Thyroid gland (tissue), 4 donors: ENCODE measurements at regions not wholly inside any gene's neighbourhood (a gene's known extent, or its start where the extent isn't known, plus 50 kb on each side); places are given as distances from the start of the nearest gene placed in this dataset.
"Not testable (repeated sequence)": the region's sequence is repeated elsewhere in the genome, so short reads cannot be mapped to it uniquely, and the experiment has no call there.

ENCODE experiments used
- DNase-seq, 2 donors: peaks; one replicate each; pipeline ENCODE4 v3.0.0-alpha.2; 2019
- H3K27ac ChIP-seq, 3 donors: fragments of 200-600 bp; sonication (generic); 1 replicate in 2 of 3; 2 replicates in 1 of 3; pipeline ENCODE4 v1.5.1; 2016 to 2019; ENCODE audit warnings: mild to moderate bottlenecking in 1 of 3, moderate library complexity in 1 of 3
- H3K27me3 ChIP-seq: fragments of 200-600 bp; sonication (generic); one replicate; pipeline ENCODE4 v1.5.1; 2019
- H3K36me3 ChIP-seq, 2 donors: fragments of 200-600 bp; sonication (generic); one replicate each; pipeline ENCODE4 v1.5.1; 2016 to 2019
- H3K4me1 ChIP-seq, 2 donors: fragments of 200-600 bp; sonication (generic); one replicate each; pipeline ENCODE4 v1.5.1; 2017 to 2019
- H3K4me3 ChIP-seq, 3 donors: fragments of 200-600 bp; sonication (generic); replicated peaks in 1 of 3; 1 replicate in 2 of 3; 2 replicates in 1 of 3; pipeline ENCODE4 v1.5.1; 2016; ENCODE audit warnings: mild to moderate bottlenecking in 1 of 3
- H3K9me3 ChIP-seq: fragments of 200-600 bp; sonication (generic); one replicate; pipeline ENCODE4 v1.5.1; 2017
- CTCF ChIP-seq, 6 experiments: fragments of 200-600 bp in 3 of 6; fragments of 450-650 bp in 3 of 6; sonication (generic) in 3 of 6; IDR thresholded peaks; one replicate each; pipeline ENCODE4 v1.5.1; 2016 to 2019; ENCODE audit warnings: antibody characterized with exemption in 6 of 6, mild to moderate bottlenecking in 2 of 6, inconsistent platforms in 1 of 6, moderate library complexity in 1 of 6
- POLR2A ChIP-seq, 2 donors: fragments of 450-650 bp; IDR thresholded peaks; one replicate each; pipeline ENCODE4 v1.6.1; 2017; ENCODE audit warnings: antibody characterized with exemption in 2 of 2, mild to moderate bottlenecking in 2 of 2, moderate library complexity in 1 of 2
- WGBS, 2 donors: methylation state at CpG; one replicate each; pipeline ENCODE4 v1.1.5; 2017; 5-methylcytosine and 5-hydroxymethylcytosine counted together
- intact Hi-C: fragments of 100-400 bp; cut with DNase I; formaldehyde crosslinking; loops from one replicate; pipeline ENCODE4 v1.15.1; 2023

DNA sequence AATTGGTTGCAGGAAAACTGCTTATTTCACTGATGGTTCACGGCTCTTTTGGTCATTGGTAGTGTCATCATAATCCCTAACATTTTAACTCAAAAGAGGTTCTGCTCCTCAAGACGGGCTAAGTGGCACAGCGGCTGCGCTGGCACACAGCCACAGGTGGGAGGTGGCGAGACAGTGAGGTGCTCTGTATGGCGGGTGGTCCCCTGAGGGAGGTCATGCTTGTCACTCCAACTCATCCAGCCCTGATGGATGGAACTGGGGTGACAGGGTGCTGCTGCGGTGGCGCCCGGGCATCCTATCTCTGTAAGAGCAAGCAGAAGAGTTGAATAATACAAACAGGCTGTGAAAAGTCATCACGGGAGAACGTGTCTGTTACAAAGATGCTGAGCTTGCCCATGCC, 370.2 kb downstream of the SFMBT2 start:
- Histone ChIP-seq H3K9me3 (no peaks in the 10 kb centered on the region), H3K27me3 (no peaks in the 10 kb centered on the region), H3K4me3 (no peak overlapping the region), H3K4me1 (no peaks in the 10 kb centered on the region), H3K36me3 (no peaks in the 10 kb centered on the region), H3K27ac (no peak overlapping the region)
- DNase-seq = no peak
- WGBS, 2 donors = 79% methylated on average over 11 of the region's 11 CpGs
- TF ChIP-seq POLR2A (IDR thresholded peaks at IDR 0.05) (no peak), CTCF (IDR thresholded peaks at IDR 0.05) (no peak)
- intact Hi-C loops = no loop called here

DNA sequence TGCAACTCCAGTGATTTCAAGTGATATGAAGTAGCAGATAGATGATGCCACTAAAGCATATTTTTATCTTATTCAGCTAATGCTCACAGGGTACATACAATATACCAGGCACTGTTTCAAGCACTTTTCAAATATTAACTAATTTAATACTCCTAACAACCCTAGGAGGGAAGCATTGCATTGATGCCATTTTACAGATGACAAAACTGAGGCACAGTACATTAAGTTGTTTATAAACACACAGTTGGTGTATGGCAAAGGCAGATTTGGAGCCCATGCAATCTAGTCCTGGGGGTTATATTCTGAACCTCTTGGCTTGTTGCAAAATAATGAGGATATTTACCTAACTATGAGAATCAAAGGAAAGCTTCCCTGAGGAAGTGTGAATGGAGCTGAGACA, 371.0 kb downstream of the SFMBT2 start:
- H3K4me1 ChIP-seq = no peaks in the 10 kb centered on the region
- no peaks in the 10 kb centered on the region for H3K9me3 ChIP-seq
- no peak for DNase-seq
- no peaks in the 10 kb centered on the region for H3K36me3 ChIP-seq
- H3K27me3 ChIP-seq = no peaks in the 10 kb centered on the region
- intact Hi-C loops = no loop called here
- H3K4me3 ChIP-seq = no peak overlapping the region
- TF ChIP-seq CTCF (IDR thresholded peaks at IDR 0.05) = no peak
- no peak for TF ChIP-seq POLR2A (IDR thresholded peaks at IDR 0.05)
- H3K27ac ChIP-seq = no peak overlapping the region

DNA sequence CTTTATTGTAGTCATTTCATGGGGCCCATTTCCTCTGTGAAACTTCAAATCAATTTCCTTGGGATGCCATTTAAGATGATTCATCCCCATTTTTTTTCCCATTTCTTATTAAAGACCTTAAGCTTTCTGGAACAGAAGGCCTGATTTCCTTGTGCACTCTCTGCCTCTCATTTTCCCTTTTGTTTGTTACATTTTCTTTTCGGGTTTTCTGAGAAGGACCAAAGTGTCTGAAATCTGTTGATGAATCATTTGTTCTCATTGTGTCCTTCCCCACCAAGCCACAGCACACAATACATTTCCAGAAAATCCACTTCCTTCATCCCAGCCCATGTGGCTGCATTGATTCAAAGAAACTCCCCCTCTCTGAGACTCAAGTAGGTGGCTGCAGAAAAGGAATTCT, 372.4 kb downstream of the SFMBT2 start:
- Histone ChIP-seq H3K9me3 (no peaks in the 10 kb centered on the region), H3K27ac (no peak overlapping the region), H3K27me3 (no peaks in the 10 kb centered on the region), H3K4me1 (no peaks in the 10 kb centered on the region), H3K4me3 (no peak overlapping the region), H3K36me3 (no peaks in the 10 kb centered on the region)
- WGBS, 2 donors = 83 to 89% methylated on average over 1 of the region's 1 CpG
- DNase-seq = no peak
- TF ChIP-seq POLR2A (IDR thresholded peaks at IDR 0.05) (no peak), CTCF (IDR thresholded peaks at IDR 0.05) (no peak)
- intact Hi-C loops = no loop called here

DNA sequence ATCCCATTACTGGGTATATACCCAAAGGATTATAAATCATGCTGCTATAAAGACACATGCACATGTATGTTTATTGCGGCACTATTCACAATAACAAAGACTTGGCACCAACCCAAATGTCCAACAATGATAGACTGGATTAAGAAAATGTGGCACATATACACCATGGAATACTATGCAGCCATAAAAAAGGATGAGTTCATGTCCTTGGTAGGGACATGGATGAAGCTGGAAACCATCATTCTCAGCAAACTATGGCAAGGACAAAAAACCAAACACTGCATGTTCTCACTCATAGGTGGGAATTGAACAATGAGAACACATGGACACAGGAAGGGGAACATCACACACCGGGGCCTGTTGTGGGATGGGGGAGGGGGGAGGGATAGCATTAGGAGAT, 373.4 kb downstream of the SFMBT2 start:
- WGBS, 2 donors = 71 to 96% methylated on average over 2 of the region's 2 CpGs
- H3K36me3 ChIP-seq, DNase-seq, H3K4me3 ChIP-seq, H3K4me1 ChIP-seq, H3K9me3 ChIP-seq, intact Hi-C loops, H3K27ac ChIP-seq, H3K27me3 ChIP-seq: not testable (repeated sequence)

- H3K27ac ChIP-seq = no peak overlapping the region
- WGBS, 2 donors = 86 to 90% methylated on average over 2 of the region's 2 CpGs
Measured at GRCh38 chr10:7036951-7037350, 373.9 kb downstream of the SFMBT2 start.

More at GRCh38 chr10:7036951-7037350, 373.9 kb downstream of the SFMBT2 start:
- Histone ChIP-seq H3K27me3 (no peaks in the 10 kb centered on the region), H3K36me3 (no peaks in the 10 kb centered on the region), H3K4me1 (no peaks in the 10 kb centered on the region), H3K4me3 (no peak overlapping the region), H3K9me3 (no peaks in the 10 kb centered on the region)
- intact Hi-C loops = no loop called here
- TF ChIP-seq CTCF (IDR thresholded peaks at IDR 0.05) = no peak
- no peak for TF ChIP-seq POLR2A (IDR thresholded peaks at IDR 0.05)
- DNase-seq = no peak
